ENCODE measurements at regions not wholly inside any gene's neighbourhood (a gene's known extent, or its start where the extent isn't known, plus 50 kb on each side); places are given as distances from the start of the nearest gene placed in this dataset.

GRCh38 chr7:115363916-115364315, 442.0 kb downstream of the MDFIC start:
- intact Hi-C loops (cut with DNase I; ENCODE audit: low total_unique reads), result no loop called here
- no peaks in the 10 kb centered on the region for H3K36me3 ChIP-seq
- H3K4me1 ChIP-seq, result no peaks in the 10 kb centered on the region
- no peaks in the 10 kb centered on the region for H3K9me3 ChIP-seq
- no peak overlapping the region for H3K4me3 ChIP-seq
- H3K27ac ChIP-seq, result no peak overlapping the region
- DNase-seq, result no peak
- no peaks in the 10 kb centered on the region for H3K27me3 ChIP-seq
- TF ChIP-seq CTCF (IDR thresholded peaks at IDR 0.05), result no peak
- no peak for TF ChIP-seq POLR2A (IDR thresholded peaks at IDR 0.05)

GRCh38 chr7:115359955-115360354, 438.1 kb downstream of the MDFIC start:
- intact Hi-C loops (cut with DNase I; ENCODE audit: low total_unique reads), result no loop called here
- no peaks in the 10 kb centered on the region for H3K9me3 ChIP-seq
- H3K4me1 ChIP-seq, result no peaks in the 10 kb centered on the region
- H3K4me3 ChIP-seq, result no peak overlapping the region
- H3K27me3 ChIP-seq, result no peaks in the 10 kb centered on the region
- H3K36me3 ChIP-seq, result no peaks in the 10 kb centered on the region
- TF ChIP-seq POLR2A (IDR thresholded peaks at IDR 0.05) (no peak), CTCF (IDR thresholded peaks at IDR 0.05) (no peak)
- no peak overlapping the region for H3K27ac ChIP-seq
- DNase-seq, result no peak

DNA sequence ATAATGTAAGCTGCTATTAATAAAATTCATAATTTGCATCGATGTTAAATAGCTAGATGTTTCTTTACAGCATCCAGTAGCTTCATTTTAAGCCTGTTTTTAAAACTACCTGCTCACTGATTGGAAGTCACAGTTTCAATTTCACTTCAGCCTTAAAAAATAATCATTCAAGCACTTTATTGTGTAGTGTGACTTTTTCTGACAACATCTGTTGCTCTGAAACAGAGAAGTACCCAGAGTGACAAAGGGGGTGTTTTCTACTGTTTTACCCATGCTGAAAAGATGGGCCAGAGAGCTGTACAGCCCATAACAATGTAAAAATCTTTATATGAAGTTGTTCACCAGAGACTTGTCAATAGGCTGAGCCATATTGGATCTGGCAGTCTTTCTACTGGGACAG, 437.2 kb downstream of the MDFIC start:
- H3K27me3 ChIP-seq, result no peaks in the 10 kb centered on the region
- no peaks in the 10 kb centered on the region for H3K36me3 ChIP-seq
- no peaks in the 10 kb centered on the region for H3K4me1 ChIP-seq
- TF ChIP-seq CTCF (IDR thresholded peaks at IDR 0.05) (no peak), POLR2A (IDR thresholded peaks at IDR 0.05) (no peak)
- no peak for DNase-seq
- H3K27ac ChIP-seq, result no peak overlapping the region
- intact Hi-C loops (cut with DNase I; ENCODE audit: low total_unique reads), result no loop called here
- H3K9me3 ChIP-seq, result no peaks in the 10 kb centered on the region
- H3K4me3 ChIP-seq, result no peak overlapping the region

DNA sequence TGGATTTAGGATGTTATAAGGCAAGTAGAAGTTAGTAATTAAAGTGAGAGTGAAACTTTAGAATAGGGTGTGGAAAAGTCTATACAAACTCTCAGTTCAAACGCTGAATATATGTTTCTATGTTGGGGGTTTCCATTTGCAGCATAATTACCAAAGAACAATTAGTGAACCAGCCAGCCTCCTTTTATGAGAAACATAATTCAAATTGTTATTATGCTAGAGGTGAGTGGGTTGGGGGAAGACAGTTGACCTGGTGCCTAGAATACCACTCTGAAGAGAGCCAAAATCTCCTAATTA, 435.8 kb downstream of the MDFIC start:
- no peak for DNase-seq
- no peak for TF ChIP-seq CTCF (IDR thresholded peaks at IDR 0.05)
- TF ChIP-seq POLR2A (IDR thresholded peaks at IDR 0.05), result no peak
- Histone ChIP-seq H3K27ac (no peak overlapping the region), H3K4me1 (no peaks in the 10 kb centered on the region), H3K27me3 (no peaks in the 10 kb centered on the region), H3K9me3 (no peaks in the 10 kb centered on the region), H3K36me3 (no peaks in the 10 kb centered on the region), H3K4me3 (no peak overlapping the region)
- intact Hi-C loops (cut with DNase I; ENCODE audit: low total_unique reads), result no loop called here

DNA sequence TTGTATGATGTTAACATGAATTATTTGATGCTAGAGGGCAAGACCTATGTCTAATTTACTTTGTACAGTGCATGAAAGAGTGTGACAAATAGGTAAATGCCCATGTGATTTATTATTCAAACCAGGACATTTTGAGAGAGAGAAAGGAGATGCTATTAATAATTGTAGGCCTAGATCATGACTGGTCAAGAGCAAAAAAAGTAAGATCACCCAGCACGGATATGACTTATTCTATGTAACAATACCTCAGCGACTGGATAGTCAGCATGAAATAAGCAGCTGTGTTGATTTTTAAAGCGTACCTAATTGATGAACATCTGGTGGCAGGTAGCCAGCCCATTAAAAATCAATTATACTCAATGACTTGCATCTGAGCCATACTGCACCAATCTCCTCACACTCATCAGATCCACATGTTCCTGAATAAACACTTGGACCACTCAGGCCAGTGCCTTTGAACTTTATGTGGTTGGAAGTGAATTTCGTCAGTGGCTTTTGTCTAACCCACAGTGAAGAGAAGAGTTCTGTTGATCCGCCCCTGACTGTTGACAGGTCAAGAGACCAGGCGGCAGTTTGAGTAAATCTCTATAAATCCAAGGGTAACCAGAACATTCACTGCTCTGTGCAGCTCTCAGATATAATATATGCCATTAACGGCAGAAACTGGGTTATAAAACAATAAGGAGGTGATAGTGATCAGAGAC, 435.3 kb downstream of the MDFIC start:
- H3K4me3 ChIP-seq, result no peak overlapping the region
- no peaks in the 10 kb centered on the region for H3K4me1 ChIP-seq
- TF ChIP-seq POLR2A (IDR thresholded peaks at IDR 0.05) (no peak), CTCF (IDR thresholded peaks at IDR 0.05) (no peak)
- H3K36me3 ChIP-seq, result no peaks in the 10 kb centered on the region
- intact Hi-C loops (cut with DNase I; ENCODE audit: low total_unique reads), result no loop called here
- no peaks in the 10 kb centered on the region for H3K27me3 ChIP-seq
- H3K9me3 ChIP-seq, result no peaks in the 10 kb centered on the region
- no peak overlapping the region for H3K27ac ChIP-seq
- DNase-seq, result no peak
